ENCODE measurements at regions not wholly inside any gene's neighbourhood (a gene's known extent, or its start where the extent isn't known, plus 50 kb on each side); places are given as distances from the start of the nearest gene placed in this dataset.
A peak's percentile ranks its signal among the peaks of the same experiment; 100 is the strongest.

GRCh38 chr5:15439801-15440200 is 60.2 kb upstream of the FBXL7 start:
- Histone ChIP-seq H3K36me3 (no peaks in the 10 kb centered on the region), H3K27me3 (ENCODE audit: low read depth) (no peaks in the 10 kb centered on the region), H3K27ac (replicated peaks) (no peak overlapping the region), H3K4me1 (peaks cover 15% of the 10 kb centered on the region), H3K9me3 (replicated peaks) (no peaks in the 10 kb centered on the region), H3K4me3 (no peak overlapping the region)
- intact Hi-C loops (cut with micrococcal nuclease) = no loop called here
- no peak for TF ChIP-seq CTCF (IDR thresholded peaks at IDR 0.05; ENCODE audit: borderline replicate concordance)
- no peak for DNase-seq

GRCh38 chr5:15433709-15434108 is 66.3 kb upstream of the FBXL7 start:
- intact Hi-C loops (cut with micrococcal nuclease) = no loop called here
- Histone ChIP-seq H3K4me1 (no peaks in the 10 kb centered on the region), H3K9me3 (replicated peaks) (no peaks in the 10 kb centered on the region), H3K27me3 (ENCODE audit: low read depth) (no peaks in the 10 kb centered on the region), H3K36me3 (no peaks in the 10 kb centered on the region), H3K4me3 (no peak overlapping the region), H3K27ac (replicated peaks) (no peak overlapping the region)
- TF ChIP-seq CTCF (IDR thresholded peaks at IDR 0.05; ENCODE audit: borderline replicate concordance) = no peak
- no peak for DNase-seq

GRCh38 chr5:15431923-15432322 is 68.1 kb upstream of the FBXL7 start:
- H3K4me1 ChIP-seq = no peaks in the 10 kb centered on the region
- intact Hi-C loops (cut with micrococcal nuclease) = no loop called here

GRCh38 chr5:15425766-15426165 is 74.2 kb upstream of the FBXL7 start:
- no peak for TF ChIP-seq CTCF (IDR thresholded peaks at IDR 0.05; ENCODE audit: borderline replicate concordance)
- H3K27ac ChIP-seq (replicated peaks) = peak overlapping the region; percentile 5
- no peaks in the 10 kb centered on the region for H3K4me1 ChIP-seq
- no peaks in the 10 kb centered on the region for H3K36me3 ChIP-seq
- no peaks in the 10 kb centered on the region for H3K9me3 ChIP-seq (replicated peaks)
- peak overlapping the region; percentile 12 for H3K4me3 ChIP-seq
- H3K27me3 ChIP-seq (ENCODE audit: low read depth) = no peaks in the 10 kb centered on the region
- intact Hi-C loops (cut with micrococcal nuclease) = no loop called here
- no peak for DNase-seq

More at GRCh38 chr5:15431923-15432322, 68.1 kb upstream of the FBXL7 start:
- Histone ChIP-seq H3K27me3 (ENCODE audit: low read depth) (no peaks in the 10 kb centered on the region), H3K4me3 (no peak overlapping the region), H3K9me3 (replicated peaks) (no peaks in the 10 kb centered on the region), H3K27ac (replicated peaks) (no peak overlapping the region), H3K36me3 (no peaks in the 10 kb centered on the region)
- DNase-seq = no peak
- no peak for TF ChIP-seq CTCF (IDR thresholded peaks at IDR 0.05; ENCODE audit: borderline replicate concordance)

- intact Hi-C loops (cut with micrococcal nuclease) = no loop called here
- no peak overlapping the region for H3K4me3 ChIP-seq
- no peak for DNase-seq
- H3K27me3 ChIP-seq (ENCODE audit: low read depth) = no peaks in the 10 kb centered on the region
- H3K9me3 ChIP-seq (replicated peaks) = no peaks in the 10 kb centered on the region
- no peaks in the 10 kb centered on the region for H3K4me1 ChIP-seq
- no peaks in the 10 kb centered on the region for H3K36me3 ChIP-seq
- no peak overlapping the region for H3K27ac ChIP-seq (replicated peaks)
- no peak for TF ChIP-seq CTCF (IDR thresholded peaks at IDR 0.05; ENCODE audit: borderline replicate concordance)
These were observed 75.2 kb upstream of the FBXL7 start for GRCh38 chr5:15424769-15425168.

- Histone ChIP-seq H3K36me3 (no peaks in the 10 kb centered on the region), H3K27me3 (ENCODE audit: low read depth) (no peaks in the 10 kb centered on the region), H3K4me1 (no peaks in the 10 kb centered on the region), H3K27ac (replicated peaks) (peak overlapping the region; percentile 65), H3K9me3 (replicated peaks) (no peaks in the 10 kb centered on the region), H3K4me3 (no peak overlapping the region)
- intact Hi-C loops (cut with micrococcal nuclease) = no loop called here
- DNase-seq = no peak
- TF ChIP-seq CTCF (IDR thresholded peaks at IDR 0.05; ENCODE audit: borderline replicate concordance) = no peak
These were observed 78.0 kb upstream of the FBXL7 start for GRCh38 chr5:15421921-15422412.
